ENCODE measurements at regions not wholly inside any gene's neighbourhood (a gene's known extent, or its start where the extent isn't known, plus 50 kb on each side); places are given as distances from the start of the nearest gene placed in this dataset.

- TF ChIP-seq CTCF (IDR thresholded peaks at IDR 0.05; ENCODE audit: control extremely low read depth in 1 of 3, insufficient read depth in 1 of 3, low read depth in 1 of 3, low read length in 3 of 3) = no peak
- no peak for TF ChIP-seq POLR2A (IDR thresholded peaks at IDR 0.05; ENCODE audit: control extremely low read depth in 1 of 2, low read depth in 2 of 2, low read length in 2 of 2)
- TF ChIP-seq EP300 (IDR thresholded peaks at IDR 0.05; ENCODE audit: borderline replicate concordance in 1 of 2, low read depth in 2 of 2, low read length in 2 of 2) = no peak
- no peak for TF ChIP-seq POLR2AphosphoS5 (IDR thresholded peaks at IDR 0.05; ENCODE audit: low read depth, low read length)
- TF ChIP-seq FOSL1 (IDR thresholded peaks at IDR 0.05; ENCODE audit: insufficient read depth, low read depth, low read length) = no peak
- no peak for TF ChIP-seq MAX (IDR thresholded peaks at IDR 0.05)
- no peak for TF ChIP-seq ASH2L (IDR thresholded peaks at IDR 0.05; ENCODE audit: low read length)
- TF ChIP-seq RAD21 (IDR thresholded peaks at IDR 0.05 in 1 of 2, conservative IDR thresholded peaks at IDR 0.05 in 1 of 2; ENCODE audit: low read depth in 2 of 2, low read length in 2 of 2) = no peak; a peak in 1 of 4 replicates
- no peak for TF ChIP-seq TBP (IDR thresholded peaks at IDR 0.05; ENCODE audit: low read depth, low read length)
Observed at GRCh38 chr5:3304346-3304745, 291.3 kb upstream of the IRX1 start.
